Epidermal melanocyte (primary cell): ENCODE measurements at regions not wholly inside any gene's neighbourhood (a gene's known extent, or its start where the extent isn't known, plus 50 kb on each side); places are given as distances from the start of the nearest gene placed in this dataset.

Experiments
- DNase-seq: peaks from one replicate; pipeline ENCODE4 v3.0.0; 2011; ENCODE audit warnings: low spot score; ENCODE audit not compliant: insufficient read length

- DNase-seq, result no peak
These were observed 55.1 kb upstream of the SLC1A1 start for GRCh38 chr9:4435197-4435596.

GRCh38 chr9:4433379-4433778 is 56.9 kb upstream of the SLC1A1 start:
- DNase-seq, result no peak

DNA sequence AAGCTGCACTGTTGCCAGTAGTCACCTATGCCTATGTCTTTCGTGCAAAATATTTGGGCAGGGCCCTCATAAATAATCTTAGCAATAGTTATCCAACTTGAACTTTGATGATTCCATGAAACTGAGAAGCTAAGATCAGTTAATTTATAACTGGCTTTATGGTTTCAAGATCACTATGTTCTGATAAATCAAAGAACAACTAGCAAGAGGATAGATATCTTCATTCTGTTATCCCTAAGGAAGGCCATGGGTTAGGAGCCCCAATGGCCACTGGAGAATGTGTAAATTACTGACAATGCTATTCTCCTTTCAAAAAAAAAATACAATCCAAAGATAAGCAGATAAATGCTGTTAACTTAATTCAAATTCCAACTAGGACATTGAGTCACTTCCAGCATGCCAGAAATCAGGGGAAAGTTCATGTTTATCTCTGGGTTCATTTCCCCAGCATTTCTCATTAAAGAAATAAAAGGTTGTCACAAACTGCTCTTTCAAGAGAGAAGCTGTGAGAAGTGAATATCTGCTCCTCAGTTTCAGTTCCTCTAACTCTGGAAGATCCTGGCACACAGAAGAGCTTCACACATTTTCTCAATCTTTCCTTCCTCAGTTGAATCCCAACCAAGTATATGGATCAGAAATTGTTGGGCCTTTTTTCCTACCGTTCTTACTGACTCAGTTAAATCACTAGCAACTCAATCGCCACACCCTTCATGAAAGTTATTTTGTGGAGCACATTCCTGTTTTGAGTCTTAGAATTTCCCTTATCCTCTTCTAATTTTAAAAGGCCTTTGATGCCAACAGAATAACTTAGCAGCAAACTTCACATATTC is 59.6 kb upstream of the SLC1A1 start:
- no peak for DNase-seq

DNA sequence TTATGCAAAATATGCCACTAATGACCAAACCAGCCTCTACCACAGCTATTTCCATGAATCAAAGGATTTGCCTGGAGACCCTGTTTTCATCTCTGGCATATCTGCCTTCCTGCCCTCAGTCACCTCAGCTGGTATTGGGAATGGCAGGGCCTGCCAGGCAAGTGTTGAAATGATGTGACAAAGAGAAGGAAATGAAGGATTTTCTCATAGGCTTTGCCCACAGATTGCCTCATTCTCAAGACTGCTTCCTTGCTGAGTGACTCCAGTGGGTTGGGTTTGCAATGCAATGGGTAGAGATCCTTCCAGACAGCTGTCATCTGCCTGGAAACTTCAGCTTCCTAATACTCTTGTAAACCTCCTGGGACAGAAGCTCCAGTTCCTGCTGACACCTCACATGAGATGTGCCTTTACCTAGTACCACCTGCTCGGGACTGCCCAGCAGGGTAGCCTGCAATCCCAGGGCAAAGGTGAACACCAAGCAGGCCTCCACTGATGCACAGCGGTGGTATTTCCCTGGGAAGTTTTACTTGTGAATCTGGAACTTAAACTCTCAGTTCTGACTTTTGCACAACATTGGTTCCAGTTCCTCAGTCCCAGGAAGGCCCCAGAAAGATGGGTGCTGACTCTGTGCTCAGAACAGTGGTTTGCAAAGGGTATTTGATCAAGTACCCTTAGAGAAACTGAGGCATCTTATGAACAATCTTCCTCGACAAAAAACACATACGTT is 64.8 kb upstream of the SLC1A1 start:
- DNase-seq, result no peak

GRCh38 chr9:4424891-4425290 is 65.4 kb upstream of the SLC1A1 start:
- DNase-seq, result no peak

DNA sequence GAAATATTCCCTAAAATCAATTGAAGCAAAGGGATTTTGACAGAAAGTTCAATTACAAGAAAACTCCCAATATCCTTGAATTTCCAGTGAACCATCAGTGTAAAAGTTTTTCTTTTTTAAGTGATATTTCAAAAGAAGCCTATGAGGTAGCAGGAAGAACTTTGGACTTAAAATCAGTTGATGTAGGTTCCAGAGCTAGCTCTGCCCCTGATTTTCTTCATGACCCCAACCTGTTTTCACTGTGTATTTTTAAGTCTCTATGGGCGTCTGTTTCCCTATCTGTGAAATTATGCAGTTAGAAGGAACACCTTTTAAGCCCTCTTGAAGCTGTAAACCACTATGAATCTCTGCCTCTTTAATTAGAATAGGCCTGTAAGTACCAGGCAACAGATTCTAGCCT is 66.2 kb upstream of the SLC1A1 start:
- DNase-seq, result no peak

DNA sequence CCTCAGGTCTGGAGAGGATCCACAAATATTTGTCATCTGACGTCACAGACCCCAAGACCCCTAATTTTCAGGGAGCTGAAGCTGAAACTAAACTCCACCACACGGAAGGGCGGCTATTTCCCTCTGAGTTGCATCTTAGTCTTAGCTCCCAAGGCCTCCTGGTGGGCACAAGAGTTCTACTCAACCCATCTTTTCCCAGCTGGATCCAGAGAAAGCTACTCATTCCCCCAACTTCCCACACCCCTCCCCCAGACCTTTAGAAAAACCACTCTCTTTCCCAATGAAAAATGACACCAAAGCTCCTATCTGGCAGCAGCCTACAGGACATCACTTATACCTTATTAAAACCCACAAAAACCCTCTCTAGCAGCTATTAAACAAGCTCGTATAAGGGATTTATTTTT is 67.1 kb upstream of the SLC1A1 start:
- DNase-seq, result no peak

- DNase-seq, result no peak
These were observed 67.8 kb upstream of the SLC1A1 start for GRCh38 chr9:4422495-4422894.

DNA sequence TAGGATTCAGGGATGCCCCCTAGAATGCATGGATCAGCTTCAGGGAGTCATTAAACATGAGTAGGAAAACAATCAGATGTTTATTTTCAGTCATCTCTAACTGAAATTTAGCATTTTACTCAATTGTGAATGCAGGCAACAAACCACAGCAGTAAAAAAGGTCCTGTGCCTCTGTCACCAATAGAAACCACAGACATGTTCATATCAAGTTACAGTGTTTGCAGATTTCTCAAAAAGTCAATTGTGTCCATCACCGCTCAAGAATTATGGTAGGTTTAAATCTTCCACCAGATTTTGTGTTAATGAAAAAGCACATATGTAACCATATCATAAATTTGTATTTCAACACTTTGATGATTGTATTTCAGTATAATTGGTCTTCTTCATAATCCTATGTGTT is 68.4 kb upstream of the SLC1A1 start:
- no peak for DNase-seq

GRCh38 chr9:4420351-4420750 is 69.9 kb upstream of the SLC1A1 start:
- no peak for DNase-seq

GRCh38 chr9:4417578-4418325 is 72.5 kb upstream of the SLC1A1 start:
- DNase-seq, result no peak

- DNase-seq, result no peak
These were observed 73.8 kb upstream of the SLC1A1 start for GRCh38 chr9:4416467-4416866.

DNA sequence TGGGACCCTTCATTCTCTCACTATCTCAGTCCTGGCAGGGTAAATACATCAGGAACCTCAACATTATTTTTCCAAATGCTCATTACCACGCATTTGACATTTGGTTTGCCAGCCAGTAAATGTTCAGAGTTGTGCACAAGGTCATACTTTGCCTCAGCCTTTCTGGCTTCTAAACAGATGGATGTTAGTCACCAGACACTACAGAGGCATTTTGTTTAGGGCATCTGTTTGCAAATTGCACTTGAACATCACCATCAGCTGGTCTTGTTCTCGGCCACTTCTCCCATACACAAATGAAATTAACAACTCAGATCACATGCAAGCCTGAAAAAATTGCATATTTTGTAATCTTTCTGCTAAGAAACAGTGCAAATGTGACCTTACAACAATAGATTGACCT is 75.0 kb upstream of the SLC1A1 start:
- no peak for DNase-seq

DNA sequence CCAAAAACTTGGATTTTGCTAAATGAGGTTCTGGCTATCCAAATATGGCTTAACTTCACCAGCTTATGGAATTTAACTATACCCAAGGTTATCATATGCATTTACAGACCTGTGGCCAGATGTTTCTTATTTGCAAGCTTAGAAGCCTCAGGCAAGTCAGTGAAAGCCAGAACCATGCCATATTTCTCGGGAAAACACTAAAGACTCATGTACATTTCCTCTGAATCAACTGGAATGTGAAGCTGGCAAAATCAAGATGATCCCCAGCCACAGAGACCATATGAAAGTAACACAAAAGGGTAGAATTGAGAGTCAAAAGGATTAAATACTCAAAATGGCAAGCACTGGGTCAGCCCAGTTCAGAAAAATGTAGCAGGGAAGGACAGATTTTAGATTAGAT is 76.4 kb upstream of the SLC1A1 start:
- no peak for DNase-seq

GRCh38 chr9:4404156-4404555 is 86.1 kb upstream of the SLC1A1 start:
- no peak for DNase-seq

- no peak for DNase-seq
These were observed 87.8 kb upstream of the SLC1A1 start for GRCh38 chr9:4402501-4402900.

DNA sequence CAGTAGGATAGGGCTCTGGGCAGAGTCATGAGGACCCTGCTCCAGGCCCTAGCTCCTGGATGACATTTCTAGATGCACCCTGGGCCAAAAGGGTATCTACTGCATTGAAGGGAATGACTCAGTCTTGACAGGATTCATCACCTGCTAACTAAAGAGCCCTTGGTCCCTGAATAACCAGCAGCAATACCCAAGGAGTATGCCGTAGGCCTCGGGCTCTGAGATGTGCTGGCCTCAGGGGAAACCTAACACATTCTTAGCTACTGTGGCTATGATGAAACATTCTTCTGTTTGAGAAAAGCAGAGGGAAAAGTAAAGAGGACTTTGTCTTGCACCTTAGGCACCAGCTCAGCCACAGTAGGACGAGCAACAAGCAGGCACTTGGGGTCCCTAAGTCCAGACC is 89.5 kb upstream of the SLC1A1 start:
- DNase-seq, result no peak

- DNase-seq, result no peak
These were observed 92.4 kb upstream of the SLC1A1 start for GRCh38 chr9:4397917-4398316.

DNA sequence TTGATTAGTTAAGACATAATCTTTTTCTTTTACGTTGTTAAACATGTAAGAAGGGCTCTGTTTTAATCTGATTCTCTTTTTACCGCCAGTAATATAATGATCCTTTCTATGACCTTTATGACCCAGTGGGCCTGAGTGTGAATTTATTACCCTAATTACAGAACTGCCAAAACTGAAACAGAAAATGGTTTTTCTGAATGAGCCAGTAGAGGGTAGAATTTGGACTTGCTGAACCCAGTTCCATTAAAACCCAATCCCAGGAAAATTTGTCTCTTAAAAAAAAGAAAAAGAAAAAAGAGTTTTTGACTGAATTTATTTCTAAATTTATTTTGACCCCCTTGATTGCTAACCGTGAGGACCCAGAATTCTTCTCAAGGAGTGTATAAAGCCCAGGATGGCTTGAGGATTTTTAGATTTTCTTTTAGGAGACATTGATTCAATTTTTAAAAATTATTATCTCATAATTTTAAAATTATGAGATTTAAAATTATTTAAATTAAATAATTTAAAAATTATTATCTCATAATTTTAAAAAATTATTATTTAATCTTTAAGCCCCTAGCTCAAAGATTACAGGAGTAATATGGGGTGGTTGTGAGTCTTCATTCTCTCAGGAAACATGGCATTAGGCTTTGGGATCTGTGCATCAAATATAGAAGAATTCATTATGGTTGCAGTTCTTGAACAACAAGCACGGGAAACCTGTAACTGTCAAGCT is 94.1 kb upstream of the GLIS3 start:
- no peak for DNase-seq

DNA sequence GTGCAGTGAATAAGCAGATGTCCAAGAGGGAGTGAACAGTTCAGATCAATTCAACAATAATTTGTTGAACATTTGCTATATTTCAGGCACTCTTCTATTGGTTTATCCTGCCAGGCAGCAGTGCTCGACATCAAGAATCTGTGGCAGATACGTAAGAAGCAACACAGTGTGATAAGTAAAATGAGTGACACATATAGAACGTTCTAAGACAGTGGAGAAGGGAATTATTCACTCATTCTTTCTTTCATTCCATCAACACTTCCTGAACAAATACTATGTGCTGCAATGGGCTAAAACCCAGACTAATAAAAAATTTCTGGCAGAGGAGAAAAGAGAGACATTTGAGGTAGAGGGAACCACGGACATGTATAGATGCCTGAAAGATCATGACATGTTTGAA is 89.9 kb upstream of the GLIS3 start:
- DNase-seq, result no peak

- no peak for DNase-seq
These were observed 89.1 kb upstream of the GLIS3 start for GRCh38 chr9:4389003-4389402.

GRCh38 chr9:4386819-4387218 is 87.0 kb upstream of the GLIS3 start:
- no peak for DNase-seq
